ENCODE measurements at regions not wholly inside any gene's neighbourhood (a gene's known extent, or its start where the extent isn't known, plus 50 kb on each side); places are given as distances from the start of the nearest gene placed in this dataset.

GRCh38 chr2:226020956-226021355, 621.4 kb downstream of the NYAP2 start:
- DNase-seq (ENCODE audit: low spot score), result no peak
- TF ChIP-seq, protein P1, sequence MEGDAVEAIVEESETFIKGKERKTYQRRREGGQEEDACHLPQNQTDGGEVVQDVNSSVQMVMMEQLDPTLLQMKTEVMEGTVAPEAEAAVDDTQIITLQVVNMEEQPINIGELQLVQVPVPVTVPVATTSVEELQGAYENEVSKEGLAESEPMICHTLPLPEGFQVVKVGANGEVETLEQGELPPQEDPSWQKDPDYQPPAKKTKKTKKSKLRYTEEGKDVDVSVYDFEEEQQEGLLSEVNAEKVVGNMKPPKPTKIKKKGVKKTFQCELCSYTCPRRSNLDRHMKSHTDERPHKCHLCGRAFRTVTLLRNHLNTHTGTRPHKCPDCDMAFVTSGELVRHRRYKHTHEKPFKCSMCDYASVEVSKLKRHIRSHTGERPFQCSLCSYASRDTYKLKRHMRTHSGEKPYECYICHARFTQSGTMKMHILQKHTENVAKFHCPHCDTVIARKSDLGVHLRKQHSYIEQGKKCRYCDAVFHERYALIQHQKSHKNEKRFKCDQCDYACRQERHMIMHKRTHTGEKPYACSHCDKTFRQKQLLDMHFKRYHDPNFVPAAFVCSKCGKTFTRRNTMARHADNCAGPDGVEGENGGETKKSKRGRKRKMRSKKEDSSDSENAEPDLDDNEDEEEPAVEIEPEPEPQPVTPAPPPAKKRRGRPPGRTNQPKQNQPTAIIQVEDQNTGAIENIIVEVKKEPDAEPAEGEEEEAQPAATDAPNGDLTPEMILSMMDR (IDR thresholded peaks at IDR 0.05; ENCODE audit: extremely low read depth, insufficient read depth, missing control alignments), result no peak
- in situ Hi-C loops (cut with MboI; ENCODE audit: low pct_unique_long_range_greater_than_20kb, low sequenced_read_pairs, unreplicated experiment), result no loop called here

- in situ Hi-C loops (cut with MboI; ENCODE audit: low pct_unique_long_range_greater_than_20kb, low sequenced_read_pairs, unreplicated experiment), result no loop called here
- DNase-seq (ENCODE audit: low spot score), result no peak
- TF ChIP-seq, protein P1 (IDR thresholded peaks at IDR 0.05; ENCODE audit: extremely low read depth, insufficient read depth, missing control alignments), result no peak
Measured at GRCh38 chr2:226020176-226020575, 620.7 kb downstream of the NYAP2 start.

DNA sequence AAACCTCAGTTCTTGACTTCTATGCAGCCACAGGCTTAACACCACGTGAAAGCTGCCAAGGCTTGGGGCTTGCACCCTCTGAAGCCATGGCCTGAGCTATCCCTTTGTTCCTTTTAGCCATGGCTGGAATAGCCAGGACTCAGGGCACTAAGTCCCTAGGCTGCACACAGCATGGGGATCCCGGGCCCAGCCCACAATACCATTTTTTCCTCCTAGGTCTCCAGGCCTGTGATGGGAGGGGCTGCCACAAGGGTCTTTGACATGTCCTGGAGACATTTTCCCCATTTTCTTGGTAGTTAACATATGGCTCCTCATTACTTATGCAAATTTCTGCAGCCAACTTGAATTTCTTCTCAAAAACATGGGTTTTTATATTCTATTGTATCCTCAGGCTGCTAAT, 619.1 kb downstream of the NYAP2 start:
- TF ChIP-seq, protein P1 (IDR thresholded peaks at IDR 0.05; ENCODE audit: extremely low read depth, insufficient read depth, missing control alignments), result no peak
- DNase-seq (ENCODE audit: low spot score), result no peak
- in situ Hi-C loops (cut with MboI; ENCODE audit: low pct_unique_long_range_greater_than_20kb, low sequenced_read_pairs, unreplicated experiment), result no loop called here

- TF ChIP-seq, protein P1 (IDR thresholded peaks at IDR 0.05; ENCODE audit: extremely low read depth, insufficient read depth, missing control alignments), result no peak
- in situ Hi-C loops (cut with MboI; ENCODE audit: low pct_unique_long_range_greater_than_20kb, low sequenced_read_pairs, unreplicated experiment), result no loop called here
Measured at GRCh38 chr2:226017537-226017936, 618.0 kb downstream of the NYAP2 start.

GRCh38 chr2:226017107-226017506, 617.6 kb downstream of the NYAP2 start:
- DNase-seq (ENCODE audit: low spot score), result no peak
- in situ Hi-C loops (cut with MboI; ENCODE audit: low pct_unique_long_range_greater_than_20kb, low sequenced_read_pairs, unreplicated experiment), result no loop called here
- TF ChIP-seq, protein P1 (IDR thresholded peaks at IDR 0.05; ENCODE audit: extremely low read depth, insufficient read depth, missing control alignments), result no peak

More at GRCh38 chr2:226017537-226017936, 618.0 kb downstream of the NYAP2 start:
- no peak for DNase-seq (ENCODE audit: low spot score)

GRCh38 chr2:226011716-226012450, 612.4 kb downstream of the NYAP2 start:
- in situ Hi-C loops (cut with MboI; ENCODE audit: low pct_unique_long_range_greater_than_20kb, low sequenced_read_pairs, unreplicated experiment), result no loop called here

More at GRCh38 chr2:226011716-226012450, 612.4 kb downstream of the NYAP2 start:
- no peak for DNase-seq (ENCODE audit: low spot score)
- TF ChIP-seq, protein P1 (IDR thresholded peaks at IDR 0.05; ENCODE audit: extremely low read depth, insufficient read depth, missing control alignments), result no peak
